Small intestine (tissue), 7 donors: ENCODE measurements at regions not wholly inside any gene's neighbourhood (a gene's known extent, or its start where the extent isn't known, plus 50 kb on each side); places are given as distances from the start of the nearest gene placed in this dataset.

Experiments used
- DNase-seq, 2 donors: peaks; one replicate each; pipeline versions ENCODE4 v3.0.0 to v3.0.0-alpha.2; 2013
- FAIRE-seq: peaks from 2 replicates; lab custom pipeline; 2012; peaks lifted over from hg19 to GRCh38; lab: Jason Lieb, UNC
- H3K27ac ChIP-seq, 3 donors: one replicate each; pipeline ENCODE4 v1.5.1; 2013; ENCODE audit warnings: low read length in 2 of 3, mild to moderate bottlenecking in 2 of 3, control low read depth in 1 of 3, inconsistent platforms in 1 of 3, low read depth in 1 of 3, moderate library complexity in 1 of 3
- H3K27me3 ChIP-seq, 3 donors: one replicate each; pipeline ENCODE4 v1.6.1; 2013; ENCODE audit warnings: low read length in 3 of 3, inconsistent platforms in 1 of 3; ENCODE audit not compliant: control insufficient read depth in 3 of 3, insufficient read depth in 3 of 3
- H3K36me3 ChIP-seq, 3 donors: one replicate each; pipeline ENCODE4 v1.6.1; 2013; ENCODE audit warnings: low read length in 3 of 3, inconsistent platforms in 1 of 3, low read depth in 1 of 3, mild to moderate bottlenecking in 1 of 3, moderate library complexity in 1 of 3; ENCODE audit not compliant: control insufficient read depth in 3 of 3, insufficient read depth in 2 of 3
- H3K4me1 ChIP-seq, 3 donors: one replicate each; pipeline ENCODE4 v1.6.1; 2013; ENCODE audit warnings: low read length in 2 of 3, inconsistent platforms in 1 of 3, low read depth in 1 of 3, mild to moderate bottlenecking in 1 of 3, moderate library complexity in 1 of 3; ENCODE audit not compliant: control insufficient read depth in 3 of 3, insufficient read depth in 2 of 3
- H3K4me3 ChIP-seq, 3 donors: one replicate each; pipeline ENCODE4 v1.5.1; 2013; ENCODE audit warnings: low read length in 3 of 3, control low read depth in 1 of 3, inconsistent platforms in 1 of 3, low read depth in 1 of 3, mild to moderate bottlenecking in 1 of 3, moderate library complexity in 1 of 3
- H3K9me3 ChIP-seq, 2 donors: one replicate each; pipeline ENCODE4 v1.6.1; 2013; ENCODE audit warnings: low read depth in 1 of 2, low read length in 1 of 2; ENCODE audit not compliant: control insufficient read depth in 2 of 2, insufficient read depth in 1 of 2
- WGBS, 3 donors: extraction: QIAGEN DNeasy Blood & Tissue Kit; methylation state at CpG; one replicate each; pipeline ENCODE4 v1.1.7; 2013; 5-methylcytosine and 5-hydroxymethylcytosine counted together
- donor health status: healthy with polysubstance abuse.
- donor health status: control.
- donor health status: control.
- donor health status: Bipolar disorder and iron deficiency.
- donor health status: healthy.

DNA sequence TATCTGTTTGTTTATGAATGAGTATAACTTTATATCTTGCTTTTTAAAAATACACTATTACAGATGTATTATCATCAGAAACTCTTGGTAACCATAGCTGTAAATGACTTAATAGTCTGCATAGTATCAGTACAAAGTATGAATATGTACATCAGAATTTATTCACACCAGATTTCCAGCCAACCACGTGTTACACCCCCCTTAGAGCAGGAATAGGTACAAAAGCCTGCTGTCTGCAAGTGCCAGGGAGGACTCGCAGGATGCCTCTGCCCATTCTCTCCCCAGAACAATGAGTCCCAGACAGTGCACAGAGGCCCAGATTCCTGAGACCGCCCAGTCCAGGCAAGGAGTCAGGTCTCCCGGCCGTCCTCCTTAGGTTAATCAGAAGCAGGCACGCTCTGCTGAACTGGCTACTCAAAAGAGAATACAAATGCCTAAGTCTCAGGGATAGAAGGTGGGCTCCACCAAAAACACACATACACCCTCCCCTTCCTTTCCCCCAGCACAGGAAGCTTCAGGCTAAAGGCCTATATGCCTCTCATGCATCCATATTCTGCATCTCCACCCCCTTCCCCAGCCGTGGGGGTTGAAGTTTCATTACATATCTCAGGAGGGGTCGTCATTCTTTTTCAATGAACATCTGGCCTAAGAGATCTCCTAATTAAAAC, 159.1 kb upstream of the CDH11 start:
- H3K9me3 ChIP-seq, result no peaks in the 10 kb centered on the region
- H3K4me3 ChIP-seq, result no peak overlapping the region
- no peak overlapping the region for H3K27ac ChIP-seq
- DNase-seq (no peak), FAIRE-seq (no peak)
- no peaks in the 10 kb centered on the region for H3K4me1 ChIP-seq
- H3K36me3 ChIP-seq, result no peaks in the 10 kb centered on the region
- 61 to 70% (median 68%) methylated on average over 8 of the region's 8 CpGs for WGBS, 3 donors
- H3K27me3 ChIP-seq, result no peaks in the 10 kb centered on the region

DNA sequence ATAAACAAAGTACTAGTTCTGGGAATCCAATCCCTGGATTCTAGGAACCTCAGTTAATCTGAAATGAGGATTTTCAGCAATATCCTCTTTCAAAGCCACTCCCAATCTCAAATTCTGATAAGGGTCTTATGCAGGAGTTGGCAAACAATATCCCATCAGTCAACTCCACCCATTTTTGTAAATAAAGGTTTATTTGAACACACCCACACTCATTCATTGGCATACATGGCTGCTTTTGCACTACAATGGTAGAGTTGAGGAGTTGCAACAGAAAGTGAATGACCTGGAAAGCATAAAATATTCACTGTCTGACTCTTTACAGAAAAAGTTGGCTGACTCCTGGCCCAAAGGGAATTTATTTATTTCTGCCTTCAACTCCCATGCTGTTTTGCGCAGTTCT, 157.7 kb upstream of the CDH11 start:
- WGBS, 3 donors, result 85 to 88% (median 86%) methylated on average over 1 of the region's 1 CpG
- Histone ChIP-seq H3K27me3 (no peaks in the 10 kb centered on the region), H3K4me3 (no peak overlapping the region), H3K27ac (no peak overlapping the region), H3K4me1 (no peaks in the 10 kb centered on the region), H3K36me3 (no peaks in the 10 kb centered on the region), H3K9me3 (no peaks in the 10 kb centered on the region)
- FAIRE-seq (no peak), DNase-seq (no peak)

DNA sequence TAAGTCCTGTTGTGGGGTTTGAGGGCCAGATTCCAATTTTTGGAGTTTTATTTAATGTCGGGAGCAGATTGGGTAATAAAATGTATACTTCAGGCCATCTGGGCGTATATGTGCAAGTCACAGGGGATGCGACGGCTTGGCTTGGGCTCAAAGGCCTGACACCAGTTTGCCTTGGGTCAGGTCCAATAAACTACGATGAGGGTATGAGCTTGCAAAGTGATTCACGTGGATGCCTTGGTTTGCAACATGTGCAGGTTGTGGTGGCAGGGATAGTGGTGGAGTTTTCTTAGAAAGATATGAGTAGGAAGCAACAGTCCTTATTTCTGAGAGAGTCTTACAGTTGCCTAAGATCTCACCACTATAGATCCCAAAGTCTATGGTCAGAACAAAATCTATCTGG, 157.0 kb upstream of the CDH11 start:
- no peak for DNase-seq
- no peak for FAIRE-seq
- Histone ChIP-seq H3K27ac (no peak overlapping the region), H3K27me3 (no peaks in the 10 kb centered on the region), H3K4me3 (no peak overlapping the region), H3K4me1 (no peaks in the 10 kb centered on the region), H3K9me3 (no peaks in the 10 kb centered on the region), H3K36me3 (no peaks in the 10 kb centered on the region)
- 84 to 90% (median 89%) methylated on average over 6 of the region's 6 CpGs for WGBS, 3 donors

DNA sequence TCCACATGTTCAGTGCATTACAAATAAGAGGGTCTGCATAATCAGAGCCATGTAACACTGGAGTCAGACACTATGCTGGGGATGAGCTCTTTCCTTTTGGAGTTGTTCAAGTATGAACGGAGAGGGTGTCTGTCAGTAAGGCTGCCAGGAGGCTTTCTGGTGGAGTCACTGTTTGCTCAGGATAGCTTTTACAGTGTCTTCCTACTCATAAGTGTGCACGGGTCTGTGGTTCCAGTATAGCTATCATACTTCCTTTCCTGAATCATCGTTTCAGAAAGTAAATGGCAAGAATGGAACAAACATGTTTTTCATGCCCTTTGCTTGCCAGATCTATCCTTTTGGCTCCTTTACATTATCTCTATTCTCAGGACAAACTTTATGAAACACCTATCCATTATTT, 152.7 kb upstream of the CDH11 start:
- DNase-seq (no peak), FAIRE-seq (no peak)
- H3K4me1 ChIP-seq, result no peaks in the 10 kb centered on the region
- 74 to 83% (median 78%) methylated on average over 3 of the region's 3 CpGs for whole genome bisulfite sequencing, 3 donors
- no peaks in the 10 kb centered on the region for H3K27me3 ChIP-seq
- no peaks in the 10 kb centered on the region for H3K9me3 ChIP-seq
- no peaks in the 10 kb centered on the region for H3K36me3 ChIP-seq
- no peak overlapping the region for H3K4me3 ChIP-seq
- no peak overlapping the region for H3K27ac ChIP-seq

DNA sequence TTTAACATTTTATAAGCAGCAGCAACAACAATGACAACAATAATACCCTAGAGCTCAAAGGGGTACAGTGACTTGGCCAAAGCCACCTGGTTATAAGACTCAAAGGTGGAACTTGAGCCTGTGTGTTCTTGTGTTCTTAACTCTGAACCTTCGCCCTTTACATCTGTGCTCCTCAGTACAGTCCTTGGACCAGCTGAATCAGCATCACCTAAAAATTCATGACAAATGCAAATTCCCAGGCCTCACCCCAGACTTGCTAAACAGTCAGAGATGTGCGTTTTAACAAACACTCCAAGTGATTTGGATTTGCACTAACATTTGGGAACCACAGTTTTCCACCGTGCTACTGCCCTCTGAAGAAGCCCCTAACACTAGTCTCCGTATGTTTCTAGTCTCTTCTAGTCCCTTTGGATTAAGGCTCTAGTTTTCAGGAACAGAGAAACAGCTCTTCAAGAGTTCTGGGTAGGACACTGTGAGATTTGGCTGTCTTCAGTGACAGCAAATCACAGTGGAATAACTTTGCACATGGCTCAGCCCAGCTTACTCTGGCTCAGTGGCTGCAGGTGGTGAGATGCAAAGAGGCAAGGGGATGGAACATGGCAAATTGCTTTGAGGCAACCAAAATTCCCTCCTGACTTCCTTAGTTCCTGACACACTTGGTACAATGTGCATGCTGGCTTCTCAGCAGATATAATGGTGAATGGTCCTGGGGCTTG, 151.0 kb upstream of the CDH11 start:
- Histone ChIP-seq H3K4me1 (no peaks in the 10 kb centered on the region), H3K27me3 (no peaks in the 10 kb centered on the region), H3K9me3 (no peaks in the 10 kb centered on the region), H3K36me3 (no peaks in the 10 kb centered on the region), H3K4me3 (no peak overlapping the region), H3K27ac (no peak overlapping the region)
- DNase-seq (no peak), FAIRE-seq (no peak)
- 79 to 86% (median 79%) methylated on average over 4 of the region's 4 CpGs for WGBS, 3 donors

DNA sequence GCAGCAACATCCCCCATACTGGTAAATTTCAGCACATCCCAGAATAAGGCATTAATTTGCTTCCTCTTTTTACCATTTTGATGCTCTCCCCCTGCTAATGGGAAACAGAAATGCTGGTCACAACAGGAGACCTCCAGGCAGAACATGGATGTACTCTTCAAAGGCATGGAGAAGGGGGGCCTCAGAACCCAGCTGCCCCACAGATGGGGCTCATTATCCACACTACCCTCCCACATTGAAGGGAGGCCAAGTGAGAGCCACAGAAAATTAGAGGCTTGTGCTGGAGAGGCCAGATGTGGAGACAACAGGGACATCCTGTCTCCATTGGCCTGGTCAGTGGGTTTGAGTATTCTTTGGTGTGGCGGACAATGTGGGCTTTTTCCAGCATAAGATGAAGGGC, 150.1 kb upstream of the CDH11 start:
- no peak overlapping the region for H3K4me3 ChIP-seq
- WGBS, 3 donors, result 0 to 48% (median 36%) methylated on average over 1 of the region's 1 CpG
- no peaks in the 10 kb centered on the region for H3K36me3 ChIP-seq
- H3K9me3 ChIP-seq, result no peaks in the 10 kb centered on the region
- H3K4me1 ChIP-seq, result no peaks in the 10 kb centered on the region
- no peaks in the 10 kb centered on the region for H3K27me3 ChIP-seq
- FAIRE-seq, result no peak
- no peak overlapping the region for H3K27ac ChIP-seq
- DNase-seq, result no peak

DNA sequence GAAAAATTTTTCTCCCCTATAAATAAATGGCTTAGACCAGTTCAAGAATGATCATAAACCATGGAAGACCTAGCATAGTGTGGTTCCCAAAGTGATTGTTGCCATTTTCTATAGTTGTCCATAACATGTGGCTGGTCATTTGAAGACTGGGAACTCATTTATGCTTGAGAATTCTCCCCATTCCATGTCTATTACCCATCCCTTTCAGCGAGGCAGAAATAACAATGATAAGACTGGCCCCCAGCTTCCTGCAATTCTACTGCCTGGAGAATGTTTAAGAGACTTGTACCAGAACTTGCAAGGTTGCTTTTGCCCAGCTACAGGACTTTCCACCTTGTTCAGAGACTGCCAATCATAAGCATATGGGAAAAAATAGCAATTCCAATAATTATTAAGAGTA, 146.5 kb upstream of the CDH11 start:
- Histone ChIP-seq H3K27ac (no peak overlapping the region), H3K9me3 (no peaks in the 10 kb centered on the region), H3K36me3 (no peaks in the 10 kb centered on the region), H3K27me3 (no peaks in the 10 kb centered on the region), H3K4me1 (no peaks in the 10 kb centered on the region), H3K4me3 (no peak overlapping the region)
- FAIRE-seq (no peak), DNase-seq (no peak)
- 38 to 68% (median 53%) methylated on average over 1 of the region's 1 CpG for WGBS, 3 donors

DNA sequence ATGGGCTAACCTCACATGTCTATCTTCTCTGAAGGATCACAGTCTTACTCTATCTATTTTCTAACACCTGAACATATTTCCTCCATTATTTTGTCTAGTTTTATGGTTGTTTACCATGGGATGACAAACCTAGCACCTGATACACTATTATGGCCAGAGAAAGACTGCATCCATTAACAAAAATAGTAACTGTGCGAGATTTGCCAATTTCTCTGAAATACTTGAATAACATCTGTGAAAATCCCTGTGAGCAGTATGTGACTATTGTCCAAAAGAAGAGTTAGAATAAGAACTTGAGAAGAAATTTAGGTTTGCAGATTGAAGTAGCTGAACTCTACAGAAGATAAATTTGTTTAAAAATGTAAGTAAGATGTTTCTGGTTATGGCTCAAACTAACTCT, 142.0 kb upstream of the CDH11 start:
- Histone ChIP-seq H3K27me3 (no peaks in the 10 kb centered on the region), H3K36me3 (no peaks in the 10 kb centered on the region), H3K27ac (no peak overlapping the region), H3K9me3 (no peaks in the 10 kb centered on the region), H3K4me3 (no peak overlapping the region), H3K4me1 (no peaks in the 10 kb centered on the region)
- DNase-seq (no peak), FAIRE-seq (no peak)
- 88 to 94% (median 93%) methylated on average over 1 of the region's 1 CpG for WGBS, 3 donors
